ENCODE measurements at regions not wholly inside any gene's neighbourhood (a gene's known extent, or its start where the extent isn't known, plus 50 kb on each side); places are given as distances from the start of the nearest gene placed in this dataset.

GRCh38 chr5:124892185-124892848 lies 145.9 kb upstream of the ZNF608 start:
- TF ChIP-seq CTCF (IDR thresholded peaks at IDR 0.05) (no peak), POLR2A (IDR thresholded peaks at IDR 0.05) (no peak), POLR2AphosphoS5 (IDR thresholded peaks at IDR 0.05) (no peak), EP300 (IDR thresholded peaks at IDR 0.05) (no peak)

All from sigmoid colon (tissue), 4 donors.